WTC11 (cell line): ENCODE measurements at regions not wholly inside any gene's neighbourhood (a gene's known extent, or its start where the extent isn't known, plus 50 kb on each side); places are given as distances from the start of the nearest gene placed in this dataset.

Experiments used
- ATAC-seq: fragments of 200-7000 bp; cut with Tn5 transposase; 2 replicates; pipeline ENCODE4 v1.10.0; 2021; ENCODE audit warnings: mild to moderate bottlenecking, moderate library complexity
- CTCF ChIA-PET: fragments of 300-600 bp; sonication (Branson Sonifier 250); formaldehyde crosslinking; loops from one replicate; lab custom pipeline; 2021; ENCODE audit warnings: antibody characterized with exemption; lab: Charles Lee
- POLR2A ChIA-PET: fragments of 350-600 bp; sonication (Branson Sonifier 250); formaldehyde crosslinking; loops from one replicate; lab custom pipeline; 2021; ENCODE audit warnings: antibody characterized with exemption; lab: Charles Lee
- DNase-seq: peaks from one replicate; pipeline ENCODE4 v3.0.0; 2021; ENCODE audit warnings: low spot score
- H3K27ac Mint-ChIP-seq: 2 replicates; pipeline ENCODE4 v1.8.0; 2021; ENCODE audit warnings: mixed read lengths
- H3K27me3 Mint-ChIP-seq: 2 replicates; pipeline ENCODE4 v1.8.0; 2021; ENCODE audit warnings: low read depth, mild to moderate bottlenecking, moderate library complexity, mixed read lengths
- H3K36me3 Mint-ChIP-seq: 2 replicates; pipeline ENCODE4 v1.8.0; 2021; ENCODE audit warnings: mixed read lengths
- H3K4me1 Mint-ChIP-seq: 2 replicates; pipeline ENCODE4 v1.8.0; 2022; ENCODE audit warnings: mixed read lengths
- H3K4me3 Mint-ChIP-seq: 2 replicates; pipeline ENCODE4 v1.8.0; 2021; ENCODE audit warnings: mild to moderate bottlenecking, moderate library complexity, mixed read lengths
- H3K9me3 Mint-ChIP-seq: 2 replicates; pipeline ENCODE4 v1.8.0; 2021; ENCODE audit warnings: mixed read lengths
- ARID4B ChIP-seq: sonication (generic); formaldehyde crosslinking; IDR thresholded peaks from 2 replicates; pipeline ENCODE4 v1.8.0; 2023; ENCODE audit warnings: missing genetic modification reagents, mild to moderate bottlenecking, borderline replicate concordance
- CREM ChIP-seq: sonication (generic); formaldehyde crosslinking; IDR thresholded peaks from 2 replicates; pipeline ENCODE4 v1.8.1; 2022; ENCODE audit warnings: mild to moderate bottlenecking, missing genetic modification reagents, moderate library complexity
- ELF4 ChIP-seq: sonication (generic); formaldehyde crosslinking; IDR thresholded peaks from 2 replicates; pipeline ENCODE4 v1.8.1; 2022; ENCODE audit warnings: low read depth, mild to moderate bottlenecking, moderate library complexity, missing genetic modification reagents
- FOXJ3 ChIP-seq: sonication (generic); formaldehyde crosslinking; IDR thresholded peaks from 2 replicates; pipeline ENCODE4 v1.9.0; 2021; ENCODE audit warnings: missing genetic modification reagents, mild to moderate bottlenecking, borderline replicate concordance
- FOXP1 ChIP-seq: sonication (generic); formaldehyde crosslinking; IDR thresholded peaks from 2 replicates; pipeline ENCODE4 v1.8.0; 2022; ENCODE audit warnings: missing genetic modification reagents, mild to moderate bottlenecking, moderate library complexity, borderline replicate concordance
- GRHL2 ChIP-seq: fragments of 250-450 bp; sonication (Bioruptor Pico); IDR thresholded peaks from 2 replicates; pipeline ENCODE4 v1.8.0; 2022; ENCODE audit warnings: mild to moderate bottlenecking, moderate library complexity; ENCODE audit not compliant: insufficient replicate concordance, severe bottlenecking
- HMGXB4 ChIP-seq: sonication (generic); formaldehyde crosslinking; IDR thresholded peaks from 2 replicates; pipeline ENCODE4 v1.8.1; 2023; ENCODE audit warnings: mild to moderate bottlenecking, moderate library complexity, missing genetic modification reagents
- IRF1 ChIP-seq: sonication (generic); formaldehyde crosslinking; IDR thresholded peaks from 2 replicates; pipeline ENCODE4 v1.8.0; 2023; ENCODE audit warnings: missing genetic modification reagents
- SMAD3 ChIP-seq: sonication (generic); formaldehyde crosslinking; IDR thresholded peaks from 2 replicates; pipeline ENCODE4 v1.8.0; 2022; ENCODE audit warnings: missing genetic modification reagents, mild to moderate bottlenecking, borderline replicate concordance
- SOX15 ChIP-seq: fragments of 250-450 bp; sonication (Bioruptor Pico); IDR thresholded peaks from 2 replicates; pipeline ENCODE4 v1.9.0; 2021; ENCODE audit warnings: mild to moderate bottlenecking
- TEAD1 ChIP-seq: sonication (generic); formaldehyde crosslinking; IDR thresholded peaks from 2 replicates; pipeline ENCODE4 v1.8.0; 2022; ENCODE audit warnings: mild to moderate bottlenecking, missing genetic modification reagents
- TP53 ChIP-seq: sonication (generic); formaldehyde crosslinking; IDR thresholded peaks from 2 replicates; pipeline ENCODE4 v1.8.1; 2023; ENCODE audit warnings: mild to moderate bottlenecking, missing genetic modification reagents
- ZBTB21 ChIP-seq: sonication (generic); formaldehyde crosslinking; IDR thresholded peaks from 2 replicates; pipeline ENCODE4 v1.8.1; 2023; ENCODE audit warnings: mild to moderate bottlenecking, missing genetic modification reagents, borderline replicate concordance
- ZNF121 ChIP-seq: sonication (generic); formaldehyde crosslinking; IDR thresholded peaks from 2 replicates; pipeline ENCODE4 v1.8.0; 2023; ENCODE audit warnings: missing genetic modification reagents
- ZNF396 ChIP-seq: fragments of 250-450 bp; sonication (Bioruptor Pico); IDR thresholded peaks from 2 replicates; pipeline ENCODE4 v1.8.0; 2021; ENCODE audit warnings: mild to moderate bottlenecking, moderate library complexity, borderline replicate concordance
- TF ChIP-seq, protein P1 (sequence below): sonication (generic); formaldehyde crosslinking; IDR thresholded peaks from 2 replicates; pipeline ENCODE4 v1.8.1; 2022; ENCODE audit warnings: low read depth, mild to moderate bottlenecking, moderate library complexity, missing genetic modification reagents, borderline replicate concordance
- TF ChIP-seq, protein P2 (sequence below): sonication (generic); formaldehyde crosslinking; IDR thresholded peaks from 2 replicates; pipeline ENCODE4 v1.8.1; 2023; ENCODE audit warnings: mild to moderate bottlenecking, missing genetic modification reagents, moderate library complexity

DNA sequence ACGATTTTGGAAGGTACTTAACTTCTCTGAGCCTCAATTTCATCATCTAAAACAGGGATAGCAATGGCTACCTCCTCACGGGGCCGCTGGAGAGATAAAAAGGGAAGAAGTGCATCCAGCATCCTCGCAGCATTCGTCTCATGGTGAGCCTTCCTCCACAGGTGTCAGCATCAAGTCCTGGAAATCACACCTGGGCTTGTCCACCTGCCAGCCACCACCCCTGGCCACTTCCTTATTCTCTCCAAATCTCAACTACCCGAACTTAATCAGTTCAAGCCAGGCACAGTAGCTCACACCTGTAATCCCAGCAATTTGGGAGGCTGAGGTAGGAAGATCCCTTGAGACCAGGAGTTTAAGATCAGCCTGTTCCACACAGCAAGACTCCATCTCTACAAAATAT lies 234.5 kb downstream of the LY86 start (continued):
- TF ChIP-seq HMGXB4 (CRISPR knock-in tag) (no peak), ZBTB21 (CRISPR knock-in tag) (no peak), ARID4B (CRISPR knock-in tag) (no peak), GRHL2 (CRISPR knock-in tag) (no peak), SOX15 (CRISPR knock-in tag) (no peak), SMAD3 (CRISPR knock-in tag) (no peak)
- TF ChIP-seq, protein P1, sequence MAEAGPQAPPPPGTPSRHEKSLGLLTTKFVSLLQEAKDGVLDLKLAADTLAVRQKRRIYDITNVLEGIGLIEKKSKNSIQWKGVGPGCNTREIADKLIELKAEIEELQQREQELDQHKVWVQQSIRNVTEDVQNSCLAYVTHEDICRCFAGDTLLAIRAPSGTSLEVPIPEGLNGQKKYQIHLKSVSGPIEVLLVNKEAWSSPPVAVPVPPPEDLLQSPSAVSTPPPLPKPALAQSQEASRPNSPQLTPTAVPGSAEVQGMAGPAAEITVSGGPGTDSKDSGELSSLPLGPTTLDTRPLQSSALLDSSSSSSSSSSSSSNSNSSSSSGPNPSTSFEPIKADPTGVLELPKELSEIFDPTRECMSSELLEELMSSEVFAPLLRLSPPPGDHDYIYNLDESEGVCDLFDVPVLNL (CRISPR knock-in tag) = no peak
- TF ChIP-seq, protein P2, sequence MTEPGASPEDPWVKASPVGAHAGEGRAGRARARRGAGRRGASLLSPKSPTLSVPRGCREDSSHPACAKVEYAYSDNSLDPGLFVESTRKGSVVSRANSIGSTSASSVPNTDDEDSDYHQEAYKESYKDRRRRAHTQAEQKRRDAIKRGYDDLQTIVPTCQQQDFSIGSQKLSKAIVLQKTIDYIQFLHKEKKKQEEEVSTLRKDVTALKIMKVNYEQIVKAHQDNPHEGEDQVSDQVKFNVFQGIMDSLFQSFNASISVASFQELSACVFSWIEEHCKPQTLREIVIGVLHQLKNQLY = no peak

DNA sequence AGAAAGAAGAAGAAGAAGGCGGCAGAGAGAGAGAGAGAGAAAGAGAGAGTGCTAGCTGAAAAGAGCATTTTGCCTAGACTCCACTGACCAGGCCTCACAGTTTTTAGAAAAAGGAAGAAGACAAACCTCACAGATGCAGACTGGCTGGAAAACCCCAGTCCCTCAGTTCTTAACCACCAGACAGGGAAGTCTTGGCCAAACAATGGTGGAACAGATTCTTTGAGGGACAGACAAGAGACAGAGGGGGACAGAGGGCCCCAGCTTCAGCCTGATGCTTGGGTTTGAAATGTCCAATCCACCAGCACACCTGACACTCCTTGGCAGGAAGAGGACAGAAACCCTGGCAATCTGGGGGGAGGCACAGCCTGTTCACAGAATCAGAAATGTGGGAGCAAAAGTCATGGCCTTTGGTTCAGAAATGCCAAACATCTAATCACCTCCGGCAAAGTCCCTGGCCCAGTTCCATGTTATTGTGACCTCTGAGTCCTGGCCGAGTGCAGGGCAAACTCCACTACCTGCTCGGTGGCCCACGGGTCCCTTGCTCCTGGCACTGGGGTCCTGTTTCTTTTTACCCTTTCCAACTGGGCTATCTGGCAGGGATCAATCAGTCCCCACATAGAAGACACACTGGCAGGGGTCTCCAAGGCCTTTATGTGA lies 235.2 kb downstream of the LY86 start:
- H3K9me3 Mint-ChIP-seq = no peaks in the 10 kb centered on the region
- no peak overlapping the region for H3K4me3 Mint-ChIP-seq
- no peak for DNase-seq
- H3K36me3 Mint-ChIP-seq = no peaks in the 10 kb centered on the region
- no peak for TF ChIP-seq ZNF121 (CRISPR knock-in tag)
- no peak for TF ChIP-seq TEAD1 (CRISPR knock-in tag)
- no peak for TF ChIP-seq CREM (CRISPR knock-in tag)
- TF ChIP-seq, all 79 proteins: peak for 0
- ChIA-PET POLR2A (no interaction called here), CTCF (interaction anchor here (0.7 to 1.1 kb wide), 2 partner anchors 58 to 127 kb away, joined by 3 to 4 read pairs; no protein-coding TSS in a partner anchor)
- H3K27me3 Mint-ChIP-seq = no peaks in the 10 kb centered on the region; the same call in 1 of the 2 replicates
- H3K27ac Mint-ChIP-seq = no peak overlapping the region
- peaks cover 33% of the 10 kb centered on the region for H3K4me1 Mint-ChIP-seq
- ATAC-seq = no peak

DNA sequence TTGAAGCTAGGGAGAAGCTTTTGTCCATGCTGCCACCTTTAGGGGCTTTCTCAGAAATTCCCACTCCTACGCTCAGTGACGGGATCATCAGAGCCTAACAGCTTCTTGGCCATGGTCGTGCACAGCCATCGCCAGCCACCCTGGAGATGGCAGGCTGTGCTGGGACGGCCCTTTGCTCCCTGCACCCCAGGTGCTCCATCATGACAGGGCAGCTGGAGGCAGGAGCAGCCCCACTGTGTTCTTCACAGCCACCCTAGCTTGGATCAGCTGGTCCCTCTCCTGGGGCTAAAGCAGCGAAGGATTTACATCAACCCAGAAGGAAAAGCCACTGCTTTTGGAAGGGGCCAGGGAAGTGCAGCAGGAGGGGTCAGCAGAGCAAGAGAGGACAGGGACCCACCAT lies 235.9 kb downstream of the LY86 start:
- ChIA-PET CTCF (interaction anchor here (0.7 to 1.6 kb wide), 6 partner anchors 12 to 150 kb away, joined by 3 to 5 read pairs (median 3); no protein-coding TSS in a partner anchor), POLR2A (no interaction called here)
- Mint-ChIP-seq H3K27me3 (no peaks in the 10 kb centered on the region; the same call in 1 of the 2 replicates), H3K36me3 (no peaks in the 10 kb centered on the region), H3K27ac (no peak overlapping the region), H3K9me3 (no peaks in the 10 kb centered on the region), H3K4me3 (no peak overlapping the region), H3K4me1 (peaks cover 33% of the 10 kb centered on the region)
- TF ChIP-seq ELF4 (CRISPR knock-in tag) = no peak
- TF ChIP-seq ZNF396 = no peak
- TF ChIP-seq FOXJ3 (CRISPR knock-in tag) = no peak
- TF ChIP-seq FOXP1 (CRISPR knock-in tag) = no peak
- no peak for TF ChIP-seq TP53 (CRISPR knock-in tag)
- no peak for TF ChIP-seq ZNF121 (CRISPR knock-in tag)
- TF ChIP-seq IRF1 (CRISPR knock-in tag) = no peak
- DNase-seq (no peak), ATAC-seq (no peak)
